Dedifferentiated amniotic fluid mesenchymal stem cell (primary cell): ENCODE measurements at regions not wholly inside any gene's neighbourhood (a gene's known extent, or its start where the extent isn't known, plus 50 kb on each side); places are given as distances from the start of the nearest gene placed in this dataset.

ENCODE experiments used
- DNase-seq: peaks from one replicate; pipeline ENCODE4 v3.0.0-alpha.2; 2016; ENCODE audit errors: extremely low spot score

- no peak for DNase-seq
Measured at GRCh38 chr5:171509467-171509866, 90.0 kb downstream of the FGF18 start.

- no peak for DNase-seq
Measured at GRCh38 chr5:171512397-171512796, 93.0 kb downstream of the FGF18 start.

GRCh38 chr5:171513591-171513990 is 94.1 kb downstream of the FGF18 start:
- DNase-seq, result no peak

GRCh38 chr5:171518916-171519315 is 99.5 kb downstream of the FGF18 start:
- no peak for DNase-seq

- DNase-seq, result no peak
Measured at GRCh38 chr5:171520300-171521174, 101.1 kb downstream of the FGF18 start.

GRCh38 chr5:171521219-171521633 is 101.8 kb downstream of the FGF18 start:
- peak; percentile 92 for DNase-seq

- DNase-seq, result no peak
Measured at GRCh38 chr5:171521679-171522078, 102.2 kb downstream of the FGF18 start.

- no peak for DNase-seq
Measured at GRCh38 chr5:171523781-171524180, 104.3 kb downstream of the FGF18 start.

GRCh38 chr5:171524466-171524865 is 105.0 kb downstream of the FGF18 start:
- no peak for DNase-seq

GRCh38 chr5:171525085-171525484 is 105.6 kb downstream of the FGF18 start:
- DNase-seq, result no peak

GRCh38 chr5:171528036-171528435 is 108.6 kb downstream of the FGF18 start:
- no peak for DNase-seq

- no peak for DNase-seq
Measured at GRCh38 chr5:171528865-171529614, 109.6 kb downstream of the FGF18 start.

GRCh38 chr5:171531638-171532037 is 112.2 kb downstream of the FGF18 start:
- no peak for DNase-seq

GRCh38 chr5:171533153-171533552 is 113.7 kb downstream of the FGF18 start:
- no peak for DNase-seq

GRCh38 chr5:171534043-171534895 is 114.8 kb downstream of the FGF18 start:
- no peak for DNase-seq

- DNase-seq, result no peak
Measured at GRCh38 chr5:171535162-171535561, 115.7 kb downstream of the FGF18 start.

GRCh38 chr5:171537070-171537849 is 117.8 kb downstream of the FGF18 start:
- no peak for DNase-seq

- DNase-seq, result no peak
Measured at GRCh38 chr5:171537923-171538537, 118.6 kb downstream of the FGF18 start.

GRCh38 chr5:171538681-171539080 is 119.2 kb downstream of the FGF18 start:
- no peak for DNase-seq

GRCh38 chr5:171540865-171541264 is 121.4 kb downstream of the FGF18 start:
- DNase-seq, result no peak

GRCh38 chr5:171541341-171541776 is 121.9 kb downstream of the FGF18 start:
- DNase-seq, result no peak
